HepG2 (cell line): ENCODE measurements at regions not wholly inside any gene's neighbourhood (a gene's known extent, or its start where the extent isn't known, plus 50 kb on each side); places are given as distances from the start of the nearest gene placed in this dataset.

Experiments
- JUND ChIP-seq: sonication (generic); formaldehyde crosslinking; IDR thresholded peaks from 2 replicates; pipeline ENCODE4 v1.8.0; 2022; ENCODE audit warnings: mild to moderate bottlenecking, missing genetic modification reagents
- MBD4 ChIP-seq: IDR thresholded peaks from 2 replicates; pipeline ENCODE4 v1.6.1; 2012; ENCODE audit warnings: low read length, inconsistent platforms, borderline replicate concordance
- PRPF4 ChIP-seq: fragments of 200-400 bp; formaldehyde crosslinking; IDR thresholded peaks from 2 replicates; pipeline ENCODE4 v1.6.1; 2016; ENCODE audit warnings: low read length, low read depth; ENCODE audit not compliant: poor library complexity, severe bottlenecking
- YY1 ChIP-seq: IDR thresholded peaks from 2 replicates; pipeline ENCODE4 v1.6.1; 2011; ENCODE audit warnings: low read length, low read depth, moderate library complexity, mild to moderate bottlenecking; ENCODE audit not compliant: insufficient read depth, insufficient replicate concordance
- ZNF567 ChIP-seq: sonication (generic); formaldehyde crosslinking; IDR thresholded peaks from 2 replicates; pipeline ENCODE4 v1.8.1; 2023; ENCODE audit warnings: mild to moderate bottlenecking, missing genetic modification reagents, borderline replicate concordance
- TF ChIP-seq, protein P1 (sequence below): sonication (generic); formaldehyde crosslinking; conservative IDR thresholded peaks from 2 replicates; pipeline ENCODE4 v1.4.0; 2020; ENCODE audit warnings: missing genetic modification reagents
- TF ChIP-seq, protein P2 (sequence below), 2 experiments: sonication (generic) in 1 of 2; formaldehyde crosslinking in 1 of 2; IDR thresholded peaks; 2 replicates each; pipeline versions ENCODE4 v1.4.0 to v1.6.1; 2018 to 2020; ENCODE audit warnings: missing genetic modification reagents in 2 of 2, borderline replicate concordance in 1 of 2, low read depth in 1 of 2, mild to moderate bottlenecking in 1 of 2, missing biosample characterization in 1 of 2
- TF ChIP-seq, protein P3 (sequence below): sonication (generic); formaldehyde crosslinking; IDR thresholded peaks from 2 replicates; pipeline ENCODE4 v1.4.0; 2020; ENCODE audit warnings: missing genetic modification reagents

DNA sequence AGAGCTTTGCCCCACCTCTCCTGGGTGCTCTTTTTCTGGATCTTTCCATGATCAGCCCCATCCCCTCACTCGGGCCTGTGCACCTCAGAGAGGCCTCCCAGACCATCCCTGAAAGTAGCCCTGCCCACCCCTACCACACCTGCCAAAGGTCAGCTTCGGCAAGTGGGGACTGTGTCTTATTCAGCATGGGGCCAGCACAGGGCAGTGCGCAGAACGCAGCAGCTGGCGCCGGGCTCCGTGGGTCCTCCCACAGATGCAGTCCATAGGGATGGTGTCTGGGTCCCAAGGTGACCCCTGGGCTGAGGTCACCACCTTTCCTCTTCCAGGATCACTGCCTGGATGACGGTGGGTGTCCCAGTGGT is 79.4 kb downstream of the CEBPB start:
- TF ChIP-seq YY1: no peak
- TF ChIP-seq, protein P1, sequence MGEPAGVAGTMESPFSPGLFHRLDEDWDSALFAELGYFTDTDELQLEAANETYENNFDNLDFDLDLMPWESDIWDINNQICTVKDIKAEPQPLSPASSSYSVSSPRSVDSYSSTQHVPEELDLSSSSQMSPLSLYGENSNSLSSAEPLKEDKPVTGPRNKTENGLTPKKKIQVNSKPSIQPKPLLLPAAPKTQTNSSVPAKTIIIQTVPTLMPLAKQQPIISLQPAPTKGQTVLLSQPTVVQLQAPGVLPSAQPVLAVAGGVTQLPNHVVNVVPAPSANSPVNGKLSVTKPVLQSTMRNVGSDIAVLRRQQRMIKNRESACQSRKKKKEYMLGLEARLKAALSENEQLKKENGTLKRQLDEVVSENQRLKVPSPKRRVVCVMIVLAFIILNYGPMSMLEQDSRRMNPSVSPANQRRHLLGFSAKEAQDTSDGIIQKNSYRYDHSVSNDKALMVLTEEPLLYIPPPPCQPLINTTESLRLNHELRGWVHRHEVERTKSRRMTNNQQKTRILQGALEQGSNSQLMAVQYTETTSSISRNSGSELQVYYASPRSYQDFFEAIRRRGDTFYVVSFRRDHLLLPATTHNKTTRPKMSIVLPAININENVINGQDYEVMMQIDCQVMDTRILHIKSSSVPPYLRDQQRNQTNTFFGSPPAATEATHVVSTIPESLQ (CRISPR knock-in tag): no peak
- TF ChIP-seq MBD4: no peak
- TF ChIP-seq, protein P2, sequence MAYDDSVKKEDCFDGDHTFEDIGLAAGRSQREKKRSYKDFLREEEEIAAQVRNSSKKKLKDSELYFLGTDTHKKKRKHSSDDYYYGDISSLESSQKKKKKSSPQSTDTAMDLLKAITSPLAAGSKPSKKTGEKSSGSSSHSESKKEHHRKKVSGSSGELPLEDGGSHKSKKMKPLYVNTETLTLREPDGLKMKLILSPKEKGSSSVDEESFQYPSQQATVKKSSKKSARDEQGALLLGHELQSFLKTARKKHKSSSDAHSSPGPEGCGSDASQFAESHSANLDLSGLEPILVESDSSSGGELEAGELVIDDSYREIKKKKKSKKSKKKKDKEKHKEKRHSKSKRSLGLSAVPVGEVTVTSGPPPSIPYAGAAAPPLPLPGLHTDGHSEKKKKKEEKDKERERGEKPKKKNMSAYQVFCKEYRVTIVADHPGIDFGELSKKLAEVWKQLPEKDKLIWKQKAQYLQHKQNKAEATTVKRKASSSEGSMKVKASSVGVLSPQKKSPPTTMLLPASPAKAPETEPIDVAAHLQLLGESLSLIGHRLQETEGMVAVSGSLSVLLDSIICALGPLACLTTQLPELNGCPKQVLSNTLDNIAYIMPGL (CRISPR knock-in tag; IDR thresholded peaks at IDR 0.05; ENCODE audit: borderline replicate concordance in 1 of 2, low read depth in 1 of 2): 0 out of 4 replicates have a peak, but pooled peaks of 1 of the 2 experiments have one; percentile 13
- no peak for TF ChIP-seq ZNF567 (CRISPR knock-in tag)
- TF ChIP-seq JUND (CRISPR knock-in tag): no peak
- TF ChIP-seq, protein P3, sequence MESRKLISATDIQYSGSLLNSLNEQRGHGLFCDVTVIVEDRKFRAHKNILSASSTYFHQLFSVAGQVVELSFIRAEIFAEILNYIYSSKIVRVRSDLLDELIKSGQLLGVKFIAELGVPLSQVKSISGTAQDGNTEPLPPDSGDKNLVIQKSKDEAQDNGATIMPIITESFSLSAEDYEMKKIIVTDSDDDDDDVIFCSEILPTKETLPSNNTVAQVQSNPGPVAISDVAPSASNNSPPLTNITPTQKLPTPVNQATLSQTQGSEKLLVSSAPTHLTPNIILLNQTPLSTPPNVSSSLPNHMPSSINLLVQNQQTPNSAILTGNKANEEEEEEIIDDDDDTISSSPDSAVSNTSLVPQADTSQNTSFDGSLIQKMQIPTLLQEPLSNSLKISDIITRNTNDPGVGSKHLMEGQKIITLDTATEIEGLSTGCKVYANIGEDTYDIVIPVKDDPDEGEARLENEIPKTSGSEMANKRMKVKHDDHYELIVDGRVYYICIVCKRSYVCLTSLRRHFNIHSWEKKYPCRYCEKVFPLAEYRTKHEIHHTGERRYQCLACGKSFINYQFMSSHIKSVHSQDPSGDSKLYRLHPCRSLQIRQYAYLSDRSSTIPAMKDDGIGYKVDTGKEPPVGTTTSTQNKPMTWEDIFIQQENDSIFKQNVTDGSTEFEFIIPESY (CRISPR knock-in tag): 0 out of 2 replicates have a peak, but pooled peaks have one; percentile 16
- TF ChIP-seq PRPF4: no peak
